ENCODE measurements at regions not wholly inside any gene's neighbourhood (a gene's known extent, or its start where the extent isn't known, plus 50 kb on each side); places are given as distances from the start of the nearest gene placed in this dataset.

GRCh38 chr7:33810356-33810755 lies 95.0 kb upstream of the BMPER start:
- TF ChIP-seq TAF1 (IDR thresholded peaks at IDR 0.05; ENCODE audit: borderline replicate concordance, insufficient read depth, low read length) (no peak), POLR2AphosphoS5 (IDR thresholded peaks at IDR 0.05; ENCODE audit: low read depth, low read length) (no peak), SIN3A (IDR thresholded peaks at IDR 0.05; ENCODE audit: borderline replicate concordance, insufficient read depth, low read length) (no peak), REST (IDR thresholded peaks at IDR 0.05; ENCODE audit: insufficient read depth in 1 of 2, low read depth in 2 of 2, low read length in 2 of 2) (no peak), FOXP2 (optimal IDR thresholded peaks at IDR 0.05; ENCODE audit: borderline replicate concordance, extremely low read depth, extremely low read length, insufficient read depth) (no peak)

All from PFSK-1 (cell line).